ENCODE measurements at regions not wholly inside any gene's neighbourhood (a gene's known extent, or its start where the extent isn't known, plus 50 kb on each side); places are given as distances from the start of the nearest gene placed in this dataset.
"Not testable (repeated sequence)": the region's sequence is repeated elsewhere in the genome, so short reads cannot be mapped to it uniquely, and the experiment has no call there.

- H3K4me1 Mint-ChIP-seq; H3K9me3 Mint-ChIP-seq; H3K4me1 ChIP-seq (ENCODE audit: control insufficient read depth, insufficient read depth, low read length, poor library complexity, severe bottlenecking); H3K27ac Mint-ChIP-seq; H3K4me3 Mint-ChIP-seq; H3K36me3 Mint-ChIP-seq; H3K36me3 ChIP-seq (ENCODE audit: control insufficient read depth, insufficient read depth, low read length); H3K9me3 ChIP-seq (ENCODE audit: control insufficient read depth in 2 of 2, low read length in 2 of 2); DNase-seq; H3K27me3 Mint-ChIP-seq; H3K27me3 ChIP-seq (ENCODE audit: control insufficient read depth, insufficient read depth, low read length); H3K4me3 ChIP-seq (ENCODE audit: low read depth, low read length); ATAC-seq (ENCODE audit: low read depth in 2 of 2); H3K27ac ChIP-seq (ENCODE audit: insufficient read depth, low read length, poor library complexity, severe bottlenecking): not testable (repeated sequence)
These were observed 54.0 kb upstream of the WWC2 start for GRCh38 chr4:183044924-183045640.

- H3K27me3 ChIP-seq (ENCODE audit: control insufficient read depth, insufficient read depth, low read length), result no peaks in the 10 kb centered on the region
- Mint-ChIP-seq H3K4me1 (no peaks in the 10 kb centered on the region), H3K27me3 (no peaks in the 10 kb centered on the region), H3K36me3 (no peaks in the 10 kb centered on the region), H3K27ac (no peak overlapping the region), H3K9me3 (peaks cover 0 to 8% (median 0%) of the 10 kb centered on the region in 7 donors), H3K4me3 (no peak overlapping the region)
- H3K27ac ChIP-seq (ENCODE audit: insufficient read depth, low read length, poor library complexity, severe bottlenecking), result no peak overlapping the region
- H3K9me3 ChIP-seq (ENCODE audit: control insufficient read depth in 2 of 2, low read length in 2 of 2), result no peaks in the 10 kb centered on the region
- DNase-seq (no peak), ATAC-seq (ENCODE audit: low read depth in 2 of 2) (no peak)
- no peak overlapping the region for H3K4me3 ChIP-seq (ENCODE audit: low read depth, low read length)
- H3K36me3 ChIP-seq (ENCODE audit: control insufficient read depth, insufficient read depth, low read length), result no peaks in the 10 kb centered on the region
- no peaks in the 10 kb centered on the region for H3K4me1 ChIP-seq (ENCODE audit: control insufficient read depth, insufficient read depth, low read length, poor library complexity, severe bottlenecking)
These were observed 60.6 kb upstream of the WWC2 start for GRCh38 chr4:183038436-183038835.

GRCh38 chr4:183035726-183036415 lies 63.2 kb upstream of the WWC2 start:
- Mint-ChIP-seq H3K4me1 (no peaks in the 10 kb centered on the region), H3K36me3 (no peaks in the 10 kb centered on the region), H3K9me3 (peaks cover 0 to 3% (median 0%) of the 10 kb centered on the region in 7 donors), H3K27me3 (peaks cover 6% of the 10 kb centered on the region), H3K4me3 (no peak overlapping the region), H3K27ac (no peak overlapping the region)
- Histone ChIP-seq H3K4me1 (ENCODE audit: control insufficient read depth, insufficient read depth, low read length, poor library complexity, severe bottlenecking) (no peaks in the 10 kb centered on the region), H3K9me3 (ENCODE audit: control insufficient read depth in 2 of 2, low read length in 2 of 2) (no peaks in the 10 kb centered on the region), H3K4me3 (ENCODE audit: low read depth, low read length) (no peak overlapping the region), H3K36me3 (ENCODE audit: control insufficient read depth, insufficient read depth, low read length) (no peaks in the 10 kb centered on the region), H3K27me3 (ENCODE audit: control insufficient read depth, insufficient read depth, low read length) (no peaks in the 10 kb centered on the region), H3K27ac (ENCODE audit: insufficient read depth, low read length, poor library complexity, severe bottlenecking) (no peak overlapping the region)
- DNase-seq (no peak), ATAC-seq (ENCODE audit: low read depth in 2 of 2) (no peak)

- no peaks in the 10 kb centered on the region for H3K4me1 Mint-ChIP-seq
- peaks cover 6% of the 10 kb centered on the region for H3K27me3 Mint-ChIP-seq
- Histone ChIP-seq H3K27ac (ENCODE audit: insufficient read depth, low read length, poor library complexity, severe bottlenecking) (no peak overlapping the region), H3K9me3 (ENCODE audit: control insufficient read depth in 2 of 2, low read length in 2 of 2) (no peaks in the 10 kb centered on the region), H3K4me3 (ENCODE audit: low read depth, low read length) (no peak overlapping the region), H3K4me1 (ENCODE audit: control insufficient read depth, insufficient read depth, low read length, poor library complexity, severe bottlenecking) (no peaks in the 10 kb centered on the region), H3K27me3 (ENCODE audit: control insufficient read depth, insufficient read depth, low read length) (no peaks in the 10 kb centered on the region), H3K36me3 (ENCODE audit: control insufficient read depth, insufficient read depth, low read length) (no peaks in the 10 kb centered on the region)
- ATAC-seq (ENCODE audit: low read depth in 2 of 2) (no peak), DNase-seq (no peak)
- no peaks in the 10 kb centered on the region for H3K36me3 Mint-ChIP-seq
- no peak overlapping the region for H3K4me3 Mint-ChIP-seq
- peaks cover 0 to 3% (median 0%) of the 10 kb centered on the region in 7 donors for H3K9me3 Mint-ChIP-seq
- no peak overlapping the region for H3K27ac Mint-ChIP-seq
These were observed 63.8 kb upstream of the WWC2 start for GRCh38 chr4:183035256-183035655.

GRCh38 chr4:183030823-183031222 lies 68.2 kb upstream of the WWC2 start:
- H3K27me3 ChIP-seq (ENCODE audit: control insufficient read depth, insufficient read depth, low read length), result no peaks in the 10 kb centered on the region
- ATAC-seq (ENCODE audit: low read depth in 2 of 2) (no peak), DNase-seq (no peak)
- peaks cover 6% of the 10 kb centered on the region for H3K27me3 Mint-ChIP-seq
- no peaks in the 10 kb centered on the region for H3K36me3 ChIP-seq (ENCODE audit: control insufficient read depth, insufficient read depth, low read length)
- H3K4me3 ChIP-seq (ENCODE audit: low read depth, low read length), result no peak overlapping the region
- no peak overlapping the region for H3K4me3 Mint-ChIP-seq
- H3K27ac Mint-ChIP-seq, result no peak overlapping the region
- no peaks in the 10 kb centered on the region for H3K4me1 ChIP-seq (ENCODE audit: control insufficient read depth, insufficient read depth, low read length, poor library complexity, severe bottlenecking)
- H3K4me1 Mint-ChIP-seq, result no peaks in the 10 kb centered on the region
- H3K9me3 Mint-ChIP-seq, result peaks cover 0 to 4% (median 0%) of the 10 kb centered on the region in 7 donors
- H3K9me3 ChIP-seq (ENCODE audit: control insufficient read depth in 2 of 2, low read length in 2 of 2), result no peaks in the 10 kb centered on the region
- H3K27ac ChIP-seq (ENCODE audit: insufficient read depth, low read length, poor library complexity, severe bottlenecking), result no peak overlapping the region
- H3K36me3 Mint-ChIP-seq, result no peaks in the 10 kb centered on the region

GRCh38 chr4:183030309-183030708 lies 68.7 kb upstream of the WWC2 start:
- no peaks in the 10 kb centered on the region for H3K4me1 Mint-ChIP-seq
- no peaks in the 10 kb centered on the region for H3K27me3 ChIP-seq (ENCODE audit: control insufficient read depth, insufficient read depth, low read length)
- ATAC-seq (ENCODE audit: low read depth in 2 of 2) (no peak), DNase-seq (no peak)
- no peaks in the 10 kb centered on the region for H3K4me1 ChIP-seq (ENCODE audit: control insufficient read depth, insufficient read depth, low read length, poor library complexity, severe bottlenecking)
- H3K27ac ChIP-seq (ENCODE audit: insufficient read depth, low read length, poor library complexity, severe bottlenecking), result no peak overlapping the region
- H3K4me3 Mint-ChIP-seq, result no peak overlapping the region
- no peak overlapping the region for H3K27ac Mint-ChIP-seq
- H3K9me3 Mint-ChIP-seq, result peaks cover 0 to 4% (median 0%) of the 10 kb centered on the region in 7 donors
- H3K36me3 Mint-ChIP-seq, result no peaks in the 10 kb centered on the region
- H3K4me3 ChIP-seq (ENCODE audit: low read depth, low read length), result no peak overlapping the region
- H3K36me3 ChIP-seq (ENCODE audit: control insufficient read depth, insufficient read depth, low read length), result no peaks in the 10 kb centered on the region
- peaks cover 6% of the 10 kb centered on the region for H3K27me3 Mint-ChIP-seq
- H3K9me3 ChIP-seq (ENCODE audit: control insufficient read depth in 2 of 2, low read length in 2 of 2), result no peaks in the 10 kb centered on the region

- Mint-ChIP-seq H3K9me3 (peaks cover 0 to 4% (median 0%) of the 10 kb centered on the region in 7 donors), H3K27me3 (peaks cover 6% of the 10 kb centered on the region), H3K36me3 (no peaks in the 10 kb centered on the region), H3K4me1 (no peaks in the 10 kb centered on the region), H3K27ac (no peak overlapping the region), H3K4me3 (no peak overlapping the region)
- no peaks in the 10 kb centered on the region for H3K27me3 ChIP-seq (ENCODE audit: control insufficient read depth, insufficient read depth, low read length)
- ATAC-seq (ENCODE audit: low read depth in 2 of 2) (no peak), DNase-seq (no peak)
- no peaks in the 10 kb centered on the region for H3K4me1 ChIP-seq (ENCODE audit: control insufficient read depth, insufficient read depth, low read length, poor library complexity, severe bottlenecking)
- no peak overlapping the region for H3K4me3 ChIP-seq (ENCODE audit: low read depth, low read length)
- no peaks in the 10 kb centered on the region for H3K36me3 ChIP-seq (ENCODE audit: control insufficient read depth, insufficient read depth, low read length)
- H3K9me3 ChIP-seq (ENCODE audit: control insufficient read depth in 2 of 2, low read length in 2 of 2), result no peaks in the 10 kb centered on the region
- H3K27ac ChIP-seq (ENCODE audit: insufficient read depth, low read length, poor library complexity, severe bottlenecking), result no peak overlapping the region
These were observed 69.7 kb upstream of the WWC2 start for GRCh38 chr4:183029365-183029764.

- no peaks in the 10 kb centered on the region for H3K27me3 ChIP-seq (ENCODE audit: control insufficient read depth, insufficient read depth, low read length)
- Mint-ChIP-seq H3K27me3 (peaks cover 7% of the 10 kb centered on the region), H3K36me3 (no peaks in the 10 kb centered on the region), H3K4me3 (no peak overlapping the region), H3K27ac (no peak overlapping the region), H3K9me3 (peaks cover 0 to 4% (median 0%) of the 10 kb centered on the region in 7 donors), H3K4me1 (no peaks in the 10 kb centered on the region)
- ATAC-seq (ENCODE audit: low read depth in 2 of 2), result no peak
- H3K4me3 ChIP-seq (ENCODE audit: low read depth, low read length), result no peak overlapping the region
- no peak overlapping the region for H3K27ac ChIP-seq (ENCODE audit: insufficient read depth, low read length, poor library complexity, severe bottlenecking)
- no peak for DNase-seq
- H3K9me3 ChIP-seq (ENCODE audit: control insufficient read depth in 2 of 2, low read length in 2 of 2), result no peaks in the 10 kb centered on the region
- no peaks in the 10 kb centered on the region for H3K4me1 ChIP-seq (ENCODE audit: control insufficient read depth, insufficient read depth, low read length, poor library complexity, severe bottlenecking)
- H3K36me3 ChIP-seq (ENCODE audit: control insufficient read depth, insufficient read depth, low read length), result no peaks in the 10 kb centered on the region
These were observed 72.4 kb upstream of the WWC2 start for GRCh38 chr4:183026701-183027100.

All from CD4-positive, CD25-positive, alpha-beta regulatory T cell (primary cell).